Gastroesophageal sphincter (tissue), 4 donors: ENCODE measurements at regions not wholly inside any gene's neighbourhood (a gene's known extent, or its start where the extent isn't known, plus 50 kb on each side); places are given as distances from the start of the nearest gene placed in this dataset.

Experiments used
- ATAC-seq: fragments of 150-250 bp; one replicate; pipeline ENCODE4 v1.9.1; 2016; ENCODE audit warnings: mild to moderate bottlenecking, moderate library complexity
- H3K27ac ChIP-seq, 4 donors: fragments of 200-600 bp; sonication (generic) in 3 of 4; 1 replicate in 3 of 4; 2 replicates in 1 of 4; pipeline ENCODE4 v1.5.1; 2016 to 2019
- H3K27me3 ChIP-seq: fragments of 200-600 bp; sonication (generic); one replicate; pipeline ENCODE4 v1.5.1; 2019
- H3K36me3 ChIP-seq, 2 donors: fragments of 200-600 bp; sonication (generic); one replicate each; pipeline ENCODE4 v1.5.1; 2019; ENCODE audit warnings: control low read depth in 1 of 2
- H3K4me1 ChIP-seq, 3 donors: fragments of 200-600 bp; sonication (generic); 1 replicate in 2 of 3; 2 replicates in 1 of 3; pipeline ENCODE4 v1.5.1; 2016 to 2019; ENCODE audit warnings: control low read depth in 2 of 3
- H3K4me3 ChIP-seq, 2 donors: fragments of 200-600 bp; sonication (generic); one replicate each; pipeline ENCODE4 v1.5.1; 2019; ENCODE audit warnings: mild to moderate bottlenecking in 1 of 2, moderate library complexity in 1 of 2
- H3K9me3 ChIP-seq, 3 donors: fragments of 200-600 bp; sonication (generic); one replicate each; pipeline ENCODE4 v1.5.1; 2017 to 2019; ENCODE audit warnings: control low read depth in 2 of 3
- CTCF ChIP-seq, 4 experiments: fragments of 200-600 bp in 2 of 4; fragments of 450-650 bp in 2 of 4; sonication (generic) in 1 of 4; IDR thresholded peaks; one replicate each; pipeline ENCODE4 v1.5.1; 2017 to 2019; ENCODE audit warnings: antibody characterized with exemption in 4 of 4, mild to moderate bottlenecking in 2 of 4, moderate library complexity in 2 of 4
- EP300 ChIP-seq: sonication (generic); formaldehyde crosslinking; IDR thresholded peaks from one replicate; pipeline ENCODE4 v1.6.1; 2017; ENCODE audit warnings: antibody characterized with exemption, mild to moderate bottlenecking
- POLR2A ChIP-seq, 2 donors: fragments of 450-650 bp; IDR thresholded peaks; one replicate each; pipeline ENCODE4 v1.6.1; 2017; ENCODE audit warnings: antibody characterized with exemption in 2 of 2, mild to moderate bottlenecking in 2 of 2, moderate library complexity in 1 of 2
- POLR2AphosphoS5 ChIP-seq: sonication (generic); formaldehyde crosslinking; IDR thresholded peaks from one replicate; pipeline ENCODE4 v1.6.1; 2017; ENCODE audit warnings: antibody characterized with exemption
- WGBS, 2 donors: methylation state at CpG; one replicate each; pipeline ENCODE4 v1.1.5; 2018; ENCODE audit warnings: low coverage in 1 of 2; 5-methylcytosine and 5-hydroxymethylcytosine counted together

- no peak overlapping the region for H3K4me3 ChIP-seq
- H3K9me3 ChIP-seq = no peaks in the 10 kb centered on the region
- 61 to 69% methylated on average over 5 of the region's 5 CpGs for WGBS, 2 donors
- ATAC-seq = no peak
- no peaks in the 10 kb centered on the region for H3K27me3 ChIP-seq
- H3K36me3 ChIP-seq = no peaks in the 10 kb centered on the region
- no peak overlapping the region for H3K27ac ChIP-seq
- no peaks in the 10 kb centered on the region for H3K4me1 ChIP-seq
- TF ChIP-seq CTCF (IDR thresholded peaks at IDR 0.05) = no peak
- no peak for TF ChIP-seq EP300
- no peak for TF ChIP-seq POLR2A (IDR thresholded peaks at IDR 0.05)
- TF ChIP-seq POLR2AphosphoS5 = no peak
Measured at GRCh38 chr6:133047065-133047665, 194.0 kb upstream of the EYA4 start.

GRCh38 chr6:133047706-133048105, 193.5 kb upstream of the EYA4 start:
- Histone ChIP-seq H3K27ac (no peak overlapping the region), H3K27me3 (no peaks in the 10 kb centered on the region), H3K36me3 (no peaks in the 10 kb centered on the region), H3K4me3 (no peak overlapping the region), H3K9me3 (no peaks in the 10 kb centered on the region), H3K4me1 (no peaks in the 10 kb centered on the region)
- 75 to 88% methylated on average over 1 of the region's 1 CpG for WGBS, 2 donors
- ATAC-seq = no peak
- TF ChIP-seq CTCF (IDR thresholded peaks at IDR 0.05) (no peak), POLR2A (IDR thresholded peaks at IDR 0.05) (no peak), EP300 (no peak), POLR2AphosphoS5 (no peak)

GRCh38 chr6:133051240-133051639, 189.9 kb upstream of the EYA4 start:
- TF ChIP-seq CTCF (IDR thresholded peaks at IDR 0.05) (no peak), POLR2A (IDR thresholded peaks at IDR 0.05) (no peak), POLR2AphosphoS5 (no peak), EP300 (no peak)
- 42 to 62% methylated on average over 2 to 6 of the region's 6 CpGs for WGBS, 2 donors
- Histone ChIP-seq H3K9me3 (no peaks in the 10 kb centered on the region), H3K4me3 (no peak overlapping the region), H3K36me3 (no peaks in the 10 kb centered on the region), H3K4me1 (peaks cover 0 to 9% (median 0%) of the 10 kb centered on the region in 3 donors), H3K27me3 (no peaks in the 10 kb centered on the region), H3K27ac (no peak overlapping the region)
- ATAC-seq = no peak

GRCh38 chr6:133052465-133052864, 188.7 kb upstream of the EYA4 start:
- Histone ChIP-seq H3K27me3 (no peaks in the 10 kb centered on the region), H3K36me3 (no peaks in the 10 kb centered on the region), H3K27ac (no peak overlapping the region), H3K4me3 (no peak overlapping the region), H3K9me3 (no peaks in the 10 kb centered on the region), H3K4me1 (peaks cover 0 to 9% (median 0%) of the 10 kb centered on the region in 3 donors)
- 89 to 94% methylated on average over 2 of the region's 2 CpGs for WGBS, 2 donors
- no peak for ATAC-seq
- TF ChIP-seq EP300 (no peak), POLR2A (IDR thresholded peaks at IDR 0.05) (no peak), CTCF (IDR thresholded peaks at IDR 0.05) (no peak)

- no peaks in the 10 kb centered on the region for H3K27me3 ChIP-seq
- TF ChIP-seq EP300 (no peak), CTCF (IDR thresholded peaks at IDR 0.05) (no peak), POLR2AphosphoS5 (no peak), POLR2A (IDR thresholded peaks at IDR 0.05) (no peak)
- ATAC-seq = no peak
- peaks cover 0 to 9% (median 0%) of the 10 kb centered on the region in 3 donors for H3K4me1 ChIP-seq
- 51 to 52% methylated on average over 3 to 4 of the region's 5 CpGs for WGBS, 2 donors
- peak overlapping the region in 1 of 4 donors; percentile 28 for H3K27ac ChIP-seq
- H3K9me3 ChIP-seq = no peaks in the 10 kb centered on the region
- no peaks in the 10 kb centered on the region for H3K36me3 ChIP-seq
- H3K4me3 ChIP-seq = no peak overlapping the region
Measured at GRCh38 chr6:133055441-133055966, 185.7 kb upstream of the EYA4 start.
